ENCODE measurements at regions not wholly inside any gene's neighbourhood (a gene's known extent, or its start where the extent isn't known, plus 50 kb on each side); places are given as distances from the start of the nearest gene placed in this dataset.

DNA sequence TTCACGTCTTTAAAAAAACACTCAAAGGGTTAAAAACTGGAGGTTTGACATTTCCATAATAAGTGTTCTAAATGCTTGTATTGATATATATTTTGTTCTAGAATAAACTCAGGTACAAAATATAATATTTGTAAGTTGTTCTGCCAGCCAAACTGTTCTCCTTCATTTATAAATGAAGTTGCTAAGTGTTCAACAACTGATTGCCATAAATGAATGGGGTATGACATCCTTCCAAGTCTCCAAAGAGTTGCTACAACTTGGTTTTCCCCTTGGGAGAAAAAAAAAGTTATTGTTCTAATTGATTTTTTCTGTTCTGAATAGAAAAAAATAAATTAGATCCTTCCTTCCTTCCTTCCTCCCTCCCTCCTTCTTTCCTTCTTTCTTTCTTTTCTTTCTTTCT lies 65.4 kb upstream of the BLID start:
- no peak for TF ChIP-seq EZH2 (IDR thresholded peaks at IDR 0.05; ENCODE audit: borderline replicate concordance, low read depth, low read length, severe bottlenecking)
- TF ChIP-seq, protein P1, sequence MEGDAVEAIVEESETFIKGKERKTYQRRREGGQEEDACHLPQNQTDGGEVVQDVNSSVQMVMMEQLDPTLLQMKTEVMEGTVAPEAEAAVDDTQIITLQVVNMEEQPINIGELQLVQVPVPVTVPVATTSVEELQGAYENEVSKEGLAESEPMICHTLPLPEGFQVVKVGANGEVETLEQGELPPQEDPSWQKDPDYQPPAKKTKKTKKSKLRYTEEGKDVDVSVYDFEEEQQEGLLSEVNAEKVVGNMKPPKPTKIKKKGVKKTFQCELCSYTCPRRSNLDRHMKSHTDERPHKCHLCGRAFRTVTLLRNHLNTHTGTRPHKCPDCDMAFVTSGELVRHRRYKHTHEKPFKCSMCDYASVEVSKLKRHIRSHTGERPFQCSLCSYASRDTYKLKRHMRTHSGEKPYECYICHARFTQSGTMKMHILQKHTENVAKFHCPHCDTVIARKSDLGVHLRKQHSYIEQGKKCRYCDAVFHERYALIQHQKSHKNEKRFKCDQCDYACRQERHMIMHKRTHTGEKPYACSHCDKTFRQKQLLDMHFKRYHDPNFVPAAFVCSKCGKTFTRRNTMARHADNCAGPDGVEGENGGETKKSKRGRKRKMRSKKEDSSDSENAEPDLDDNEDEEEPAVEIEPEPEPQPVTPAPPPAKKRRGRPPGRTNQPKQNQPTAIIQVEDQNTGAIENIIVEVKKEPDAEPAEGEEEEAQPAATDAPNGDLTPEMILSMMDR (IDR thresholded peaks at IDR 0.05; ENCODE audit: borderline replicate concordance, extremely low read depth, low read length, poor library complexity, severe bottlenecking) = no peak
